Activated CD4-positive, alpha-beta T cell treated with anti-CD3 and anti-CD28 coated beads for 48 hours (primary cell): ENCODE measurements at regions not wholly inside any gene's neighbourhood (a gene's known extent, or its start where the extent isn't known, plus 50 kb on each side); places are given as distances from the start of the nearest gene placed in this dataset.

Experiments
- DNase-seq: peaks from one replicate; pipeline ENCODE4 v3.0.0-alpha.2; 2020

- no peak for DNase-seq
These were observed 94.3 kb downstream of the C17orf67 start for GRCh38 chr17:56739376-56739775.

- no peak for DNase-seq
These were observed 93.9 kb downstream of the C17orf67 start for GRCh38 chr17:56739776-56740175.

GRCh38 chr17:56740481-56740880 is 93.2 kb downstream of the C17orf67 start:
- DNase-seq: no peak
